ENCODE measurements at regions not wholly inside any gene's neighbourhood (a gene's known extent, or its start where the extent isn't known, plus 50 kb on each side); places are given as distances from the start of the nearest gene placed in this dataset.

- DNase-seq (ENCODE audit: low spot score), result no peak
Measured at GRCh38 chr17:65444049-65444448, 117.4 kb downstream of the AXIN2 start.

- no peak for DNase-seq (ENCODE audit: low spot score)
Measured at GRCh38 chr17:65442691-65443090, 118.8 kb downstream of the AXIN2 start.

DNA sequence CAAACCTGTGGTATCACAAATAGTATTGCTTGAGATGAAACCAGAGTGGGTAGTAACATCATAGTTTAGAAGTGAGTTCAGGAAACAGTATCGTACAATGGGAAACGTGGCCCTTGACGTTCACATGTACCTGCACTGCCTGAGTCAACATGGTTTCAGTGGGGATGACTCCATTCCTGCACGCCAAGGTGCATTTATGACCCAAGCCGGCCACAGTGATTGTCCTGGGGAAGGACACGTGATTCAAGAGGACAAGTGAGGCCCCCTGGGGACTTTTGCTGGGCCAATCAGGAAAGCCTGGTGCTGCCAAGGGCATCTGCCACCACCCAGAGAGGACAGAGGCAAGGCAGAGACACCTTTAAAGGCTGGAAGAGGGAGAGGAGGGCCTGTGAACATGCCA is 119.2 kb downstream of the AXIN2 start:
- no peak for DNase-seq (ENCODE audit: low spot score)

DNA sequence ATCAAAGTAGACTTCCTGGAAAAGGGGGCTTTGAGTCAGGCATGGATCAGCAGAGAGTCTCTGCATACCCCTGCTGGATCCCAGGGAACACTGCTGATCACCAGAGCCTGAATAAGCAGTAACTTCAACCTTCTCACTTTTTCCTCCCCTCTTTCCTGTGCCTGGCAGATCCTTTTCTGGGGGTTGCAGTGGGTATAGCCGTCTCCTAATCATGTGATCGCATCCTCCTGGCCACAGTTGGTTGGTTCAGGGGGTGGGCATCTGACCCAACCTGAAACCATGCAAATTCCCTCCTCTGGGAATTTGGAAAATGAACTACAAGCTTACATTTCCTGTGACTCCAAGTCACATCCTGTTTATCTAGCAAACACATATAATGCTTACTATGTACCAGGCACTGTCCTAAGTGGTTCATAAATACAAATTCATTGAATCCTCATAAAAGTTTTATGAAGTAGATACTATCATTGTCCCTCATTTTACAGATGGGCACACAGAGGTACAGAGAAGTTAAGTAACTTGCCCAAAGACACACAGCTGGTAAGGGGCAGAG is 120.3 kb downstream of the AXIN2 start:
- no peak for DNase-seq (ENCODE audit: low spot score)

DNA sequence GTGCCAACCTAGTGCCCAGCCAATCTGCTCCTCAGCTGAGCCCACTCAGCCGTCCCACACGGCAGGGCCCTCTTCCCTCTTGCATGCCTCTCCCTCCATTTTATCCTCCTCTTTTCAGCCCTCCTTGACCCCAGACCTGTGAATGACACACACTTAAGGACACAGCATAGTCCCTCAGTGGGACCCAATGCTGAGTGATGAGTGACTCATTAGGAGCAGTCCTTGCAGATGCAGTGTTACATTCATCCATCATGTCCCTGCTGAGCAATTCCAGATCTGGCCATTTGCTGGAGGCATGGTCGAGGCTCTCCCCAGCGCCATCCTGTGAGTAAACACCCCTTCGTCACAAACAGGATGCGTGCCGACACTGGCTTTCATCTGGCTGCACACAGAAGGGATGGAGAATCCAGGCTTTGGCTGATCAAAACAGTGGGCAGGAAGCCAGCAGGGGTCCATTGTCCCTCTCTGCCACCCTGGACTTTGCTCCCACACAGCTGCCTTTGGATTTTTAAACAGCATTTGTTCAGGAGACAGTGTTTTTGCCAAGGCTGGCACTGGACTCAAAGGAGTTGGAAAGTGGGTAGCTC is 122.6 kb downstream of the AXIN2 start:
- DNase-seq (ENCODE audit: low spot score), result no peak

DNA sequence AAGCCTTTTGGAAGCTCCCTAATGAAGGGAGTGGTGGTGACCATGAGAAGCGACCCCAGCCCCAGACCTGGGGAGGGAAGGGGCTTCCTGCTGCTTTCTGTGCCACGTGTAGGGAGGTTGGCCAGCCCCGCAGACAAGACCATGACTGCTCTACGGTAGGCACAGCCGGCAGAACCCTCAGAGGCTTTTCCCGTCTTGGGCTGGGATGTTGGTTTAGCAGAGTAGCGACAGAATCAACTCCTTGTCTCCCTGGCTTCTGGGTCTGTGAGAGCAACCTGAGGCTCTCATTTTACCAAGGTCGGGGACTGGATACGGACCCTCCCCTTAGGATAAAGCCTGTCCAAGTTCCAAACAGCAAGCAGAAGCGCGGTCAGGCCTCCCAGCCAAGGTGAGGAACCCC is 123.3 kb downstream of the AXIN2 start:
- no peak for DNase-seq (ENCODE audit: low spot score)

GRCh38 chr17:65436871-65437270 is 124.6 kb downstream of the AXIN2 start:
- DNase-seq (ENCODE audit: low spot score), result no peak

DNA sequence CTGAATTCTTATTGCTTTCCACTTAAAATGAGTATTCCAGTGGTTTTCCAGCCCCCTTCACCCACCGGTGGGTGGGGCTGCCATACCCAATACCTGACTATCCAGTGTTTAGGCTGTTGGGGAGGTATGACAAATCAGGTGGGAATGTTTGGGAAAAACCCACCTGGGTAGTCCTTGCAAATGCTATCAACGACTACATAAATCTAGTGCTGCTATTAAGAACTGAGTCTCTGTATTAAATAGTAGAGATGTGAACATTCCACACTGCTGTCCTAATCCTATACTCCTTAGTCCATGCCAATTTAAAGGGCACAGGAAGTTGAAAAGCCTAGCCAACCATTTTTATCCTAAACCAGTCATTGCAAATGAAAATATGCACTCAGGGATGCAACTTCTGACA is 126.6 kb downstream of the AXIN2 start:
- no peak for DNase-seq (ENCODE audit: low spot score)

GRCh38 chr17:65434251-65434650 is 127.2 kb downstream of the AXIN2 start:
- DNase-seq (ENCODE audit: low spot score), result no peak

- DNase-seq (ENCODE audit: low spot score), result no peak
Measured at GRCh38 chr17:65433592-65433991, 127.9 kb downstream of the AXIN2 start.

GRCh38 chr17:65433157-65433556 is 128.3 kb downstream of the AXIN2 start:
- DNase-seq (ENCODE audit: low spot score), result no peak

- no peak for DNase-seq (ENCODE audit: low spot score)
Measured at GRCh38 chr17:65431116-65431515, 130.3 kb downstream of the AXIN2 start.

- DNase-seq (ENCODE audit: low spot score), result no peak
Measured at GRCh38 chr17:65430209-65430833, 131.1 kb downstream of the AXIN2 start.

GRCh38 chr17:65423346-65424140 is 137.9 kb downstream of the AXIN2 start:
- no peak for DNase-seq (ENCODE audit: low spot score)

GRCh38 chr17:65418622-65419021 is 142.8 kb downstream of the AXIN2 start:
- no peak for DNase-seq (ENCODE audit: low spot score)

DNA sequence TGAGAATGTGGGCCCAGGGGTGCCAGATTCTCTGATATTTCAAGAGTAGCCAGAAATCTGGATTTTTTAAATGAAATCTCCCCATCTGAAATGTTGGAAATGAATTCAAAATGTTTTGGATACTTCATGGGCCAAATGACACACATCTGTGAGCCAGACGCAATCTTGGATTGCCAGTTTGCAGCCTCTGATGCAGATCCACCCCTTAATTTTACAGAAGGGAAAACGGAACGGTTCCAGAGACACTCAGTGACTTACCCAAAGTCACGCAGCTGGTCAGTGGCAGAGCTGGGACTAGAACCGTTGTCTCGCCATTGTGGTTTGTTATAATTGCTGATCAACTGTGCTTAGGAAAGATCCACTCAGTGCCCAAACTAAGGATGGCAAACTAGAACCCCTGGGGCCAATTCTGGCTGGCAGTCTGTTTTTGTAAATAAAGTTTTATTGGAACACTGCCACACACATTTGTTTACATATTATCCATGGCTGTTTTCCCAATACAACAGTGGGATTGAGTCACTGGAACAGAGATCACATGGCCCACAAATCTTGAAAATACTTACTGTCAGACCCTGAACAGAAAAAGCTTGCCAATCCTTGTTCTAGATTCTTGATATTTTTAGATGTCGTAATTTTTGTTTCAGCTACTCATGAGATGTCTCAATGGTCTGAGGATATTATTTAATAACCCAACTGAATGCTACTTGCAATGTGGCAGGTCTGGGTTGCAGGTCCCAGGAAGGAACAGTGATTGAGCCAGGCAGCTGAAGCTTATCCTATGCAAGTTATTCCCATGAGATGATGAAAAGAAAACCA is 143.8 kb downstream of the AXIN2 start:
- DNase-seq (ENCODE audit: low spot score), result no peak

DNA sequence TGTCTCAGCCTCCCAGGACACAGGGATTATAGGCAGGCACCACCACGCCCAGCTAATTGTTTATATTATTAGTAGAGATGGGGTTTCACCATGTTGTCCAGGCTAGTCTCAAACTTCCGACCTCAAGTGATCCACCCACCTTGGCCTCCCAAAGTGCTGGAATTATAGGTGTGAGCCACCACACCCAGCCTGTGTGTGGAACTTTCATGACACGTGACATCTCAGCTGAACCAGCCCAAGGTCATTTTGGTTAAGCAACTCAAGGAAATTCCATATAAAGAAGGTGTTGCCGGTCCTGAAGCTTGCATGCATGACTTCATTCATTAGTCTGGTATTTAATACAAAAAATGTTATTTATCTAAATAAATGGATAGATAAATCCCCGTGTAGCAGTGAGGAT is 145.5 kb downstream of the AXIN2 start:
- no peak for DNase-seq (ENCODE audit: low spot score)

DNA sequence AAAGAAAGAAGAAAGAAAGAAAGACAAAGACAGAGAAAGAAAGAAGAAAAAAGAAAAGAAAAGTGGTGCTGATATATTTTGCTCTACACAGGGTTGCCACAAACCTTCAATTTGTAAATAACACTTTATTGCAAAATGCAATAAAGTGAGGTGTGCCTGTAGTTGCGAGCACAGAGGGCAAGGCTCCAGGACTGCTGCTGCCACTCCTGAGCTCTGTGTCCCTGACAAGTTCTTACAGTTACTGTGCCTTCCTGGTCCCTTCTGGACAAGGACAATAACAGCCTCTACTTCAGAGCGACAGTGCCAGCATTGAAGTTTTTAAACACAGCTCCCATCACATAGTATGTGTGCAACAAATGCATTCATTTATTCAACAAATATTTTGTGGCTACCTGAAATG is 148.1 kb downstream of the AXIN2 start:
- DNase-seq (ENCODE audit: low spot score), result no peak

- DNase-seq (ENCODE audit: low spot score), result no peak
Measured at GRCh38 chr17:65409381-65409780, 152.1 kb downstream of the AXIN2 start.

- no peak for DNase-seq (ENCODE audit: low spot score)
Measured at GRCh38 chr17:65408050-65408449, 153.4 kb downstream of the AXIN2 start.

- no peak for DNase-seq (ENCODE audit: low spot score)
Measured at GRCh38 chr17:65407017-65407416, 154.4 kb downstream of the AXIN2 start.

- DNase-seq (ENCODE audit: low spot score), result no peak
Measured at GRCh38 chr17:65406552-65406951, 154.9 kb downstream of the AXIN2 start.
